ENCODE measurements at regions not wholly inside any gene's neighbourhood (a gene's known extent, or its start where the extent isn't known, plus 50 kb on each side); places are given as distances from the start of the nearest gene placed in this dataset.

- no peak overlapping the region for H2BK15ac ChIP-seq (ENCODE audit: low read length)
- H3K23ac ChIP-seq (ENCODE audit: insufficient read length): no peak overlapping the region
- H3K9ac ChIP-seq (replicated peaks in 1 of 4; ENCODE audit: extremely low read depth in 1 of 4, low read depth in 3 of 4, low read length in 3 of 4): no peak overlapping the region
- no peak overlapping the region for H2BK12ac ChIP-seq (ENCODE audit: low read depth, low read length)
- H3K27me3 ChIP-seq (replicated peaks in 1 of 4; ENCODE audit: control insufficient read depth in 3 of 4, extremely low read depth in 1 of 4, insufficient read depth in 3 of 4, low read length in 3 of 4): no peaks in the 10 kb centered on the region
- no peak overlapping the region for H2AK5ac ChIP-seq (ENCODE audit: low read depth, low read length)
- no peak overlapping the region for H3K56ac ChIP-seq (replicated peaks; ENCODE audit: insufficient read length, low read depth, low read length)
- ChIA-PET POLR2A (ENCODE audit: partially characterized antibody) (interaction anchor here (0.6 kb wide), 1 partner anchor 58 kb away, joined by 3 read pairs; no protein-coding TSS in a partner anchor), CTCF (ENCODE audit: partially characterized antibody) (no interaction called here)
- H3K36me3 ChIP-seq (ENCODE audit: control insufficient read depth in 2 of 4, insufficient read depth in 4 of 4, low read length in 3 of 4): no peaks in the 10 kb centered on the region
- DNase-seq (ENCODE audit: low read depth in 1 of 2, low spot score in 2 of 2) (no peak), FAIRE-seq (no peak)
- H3K4ac ChIP-seq (replicated peaks; ENCODE audit: insufficient read length, low read depth, low read length): no peak overlapping the region
- H3K9me3 ChIP-seq (ENCODE audit: insufficient read depth in 2 of 2, low read depth in 1 of 2, low read length in 1 of 2): no peaks in the 10 kb centered on the region
- no peak overlapping the region for H4K8ac ChIP-seq (ENCODE audit: extremely low read depth, insufficient read depth, low read length)
- no peak overlapping the region for H4K91ac ChIP-seq (replicated peaks; ENCODE audit: insufficient read length, low read length)
- H4K5ac ChIP-seq (ENCODE audit: insufficient read length, low read depth, low read length): no peak overlapping the region
- no peak overlapping the region for H2BK5ac ChIP-seq (ENCODE audit: low read depth, low read length)
- H3K4me1 ChIP-seq (replicated peaks in 1 of 4; ENCODE audit: control insufficient read depth in 3 of 4, insufficient read depth in 4 of 4, low read length in 3 of 4): no peaks in the 10 kb centered on the region
- H3K14ac ChIP-seq (ENCODE audit: insufficient read length): no peak overlapping the region
- H3K79me2 ChIP-seq (ENCODE audit: control insufficient read depth in 1 of 2, insufficient read depth in 2 of 2, low read length in 2 of 2): no peaks in the 10 kb centered on the region
- no peaks in the 10 kb centered on the region for H4K20me1 ChIP-seq (replicated peaks in 1 of 2; ENCODE audit: control insufficient read depth in 1 of 2, insufficient read depth in 2 of 2, low read length in 2 of 2)
- H3K27ac ChIP-seq (ENCODE audit: low read depth, low read length): no peak overlapping the region
- H3K4me3 ChIP-seq (ENCODE audit: extremely low read depth in 1 of 4, insufficient read depth in 2 of 4, low read depth in 3 of 4, low read length in 4 of 4): no peak overlapping the region
- no peak overlapping the region for H3K4me2 ChIP-seq (ENCODE audit: insufficient read depth in 1 of 2, low read depth in 2 of 2, low read length in 2 of 2)
- WGBS, 2 experiments (ENCODE audit: extremely low coverage in 1 of 2, insufficient coverage in 1 of 2, insufficient read length in 1 of 2, insufficient replicate concordance in 2 of 2, low coverage in 1 of 2, low lambda C conversion rate in 2 of 2, missing lambda C conversion rate in 1 of 2): 84% methylated on average over 1 of the region's 1 CpG; no CpG with 5 or more reads in 1 of the 2 experiments
- H3K18ac ChIP-seq (ENCODE audit: extremely low read depth, low read length): no peak overlapping the region
- no peak overlapping the region for H2BK20ac ChIP-seq (ENCODE audit: low read length)
- H2AFZ ChIP-seq (ENCODE audit: low read length): no peak overlapping the region
- H3K23me2 ChIP-seq (ENCODE audit: low read depth, low read length): no peaks in the 10 kb centered on the region
- no peak overlapping the region for H2BK120ac ChIP-seq (replicated peaks; ENCODE audit: low read depth, low read length)
- no peaks in the 10 kb centered on the region for H3K79me1 ChIP-seq (ENCODE audit: low read depth, low read length)
- TF ChIP-seq E2F6 (IDR thresholded peaks at IDR 0.05): no peak
- TF ChIP-seq POLR2AphosphoS5 (IDR thresholded peaks at IDR 0.05; ENCODE audit: low read depth, low read length): no peak
- TF ChIP-seq FOSL1 (IDR thresholded peaks at IDR 0.05; ENCODE audit: insufficient read depth, low read depth, low read length): no peak
- TF ChIP-seq EZH2 (IDR thresholded peaks at IDR 0.05; ENCODE audit: low read depth, low read length, severe bottlenecking): no peak
- no peak for TF ChIP-seq SRF (IDR thresholded peaks at IDR 0.05; ENCODE audit: low read depth, low read length)
- no peak for TF ChIP-seq KDM4A (IDR thresholded peaks at IDR 0.05; ENCODE audit: low read depth, low read length, severe bottlenecking)
- TF ChIP-seq RFX5 (IDR thresholded peaks at IDR 0.05; ENCODE audit: borderline replicate concordance, low read depth, low read length): no peak
- TF ChIP-seq SP2 (IDR thresholded peaks at IDR 0.05; ENCODE audit: low read length): no peak
- TF ChIP-seq JUND (IDR thresholded peaks at IDR 0.05; ENCODE audit: low read length): no peak
- TF ChIP-seq CTCF (IDR thresholded peaks at IDR 0.05; ENCODE audit: control extremely low read depth in 1 of 3, insufficient read depth in 1 of 3, low read depth in 1 of 3, low read length in 3 of 3): no peak
- TF ChIP-seq BCL11A (IDR thresholded peaks at IDR 0.05; ENCODE audit: low read depth in 2 of 2, low read length in 2 of 2): no peak
- no peak for TF ChIP-seq TBP (IDR thresholded peaks at IDR 0.05; ENCODE audit: low read depth, low read length)
Measured at GRCh38 chr7:81321949-81322348, 403.1 kb upstream of the SEMA3C start.
